HG03108 (cell line): ENCODE measurements at regions not wholly inside any gene's neighbourhood (a gene's known extent, or its start where the extent isn't known, plus 50 kb on each side); places are given as distances from the start of the nearest gene placed in this dataset.
"Not testable (repeated sequence)": the region's sequence is repeated elsewhere in the genome, so short reads cannot be mapped to it uniquely, and the experiment has no call there.

Experiments used
- ATAC-seq: cut with Tn5 transposase; IDR thresholded peaks from one replicate; pipeline ENCODE4 v1.9.1; 2021; ENCODE audit warnings: moderate library complexity; ENCODE audit not compliant: unreplicated experiment

DNA sequence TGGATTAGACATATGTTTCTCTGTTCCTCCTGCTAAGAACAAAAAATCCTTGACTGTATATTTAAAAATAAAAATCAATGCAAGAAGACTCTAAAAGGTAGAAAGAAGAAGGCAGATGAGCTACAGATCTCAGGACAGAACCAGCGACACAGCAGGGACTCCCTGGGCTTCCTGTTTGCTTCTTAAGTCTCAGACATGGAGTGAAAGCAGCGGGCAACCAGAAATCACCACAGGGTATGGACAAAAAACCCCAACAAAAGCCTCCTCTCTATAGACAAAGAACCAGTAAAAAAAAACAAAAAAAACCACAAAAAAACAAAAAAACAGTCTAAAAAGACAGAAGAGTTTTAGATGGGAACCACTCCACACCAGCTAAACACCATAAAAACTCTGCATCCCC, 971.0 kb upstream of the GYPC start:
- no peak for ATAC-seq

DNA sequence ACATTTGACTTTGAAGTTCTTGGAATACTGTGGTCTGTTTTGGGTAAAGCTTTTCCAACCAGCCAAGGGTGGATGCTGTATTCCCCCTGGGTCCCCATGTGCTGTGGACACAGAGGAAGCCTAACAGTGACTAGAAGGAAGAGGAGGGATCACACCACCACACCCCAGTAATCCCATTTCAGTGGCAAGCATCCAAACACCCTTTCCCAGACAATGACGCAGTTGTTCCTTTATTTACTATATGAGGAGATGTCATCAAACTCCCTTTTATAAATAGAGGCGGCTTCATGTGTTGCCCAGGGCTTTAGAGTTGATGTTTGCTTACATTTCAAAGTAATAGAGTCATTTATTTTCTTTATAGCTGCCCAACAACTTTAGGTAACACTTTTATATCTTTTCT, 959.4 kb upstream of the GYPC start:
- ATAC-seq = no peak

DNA sequence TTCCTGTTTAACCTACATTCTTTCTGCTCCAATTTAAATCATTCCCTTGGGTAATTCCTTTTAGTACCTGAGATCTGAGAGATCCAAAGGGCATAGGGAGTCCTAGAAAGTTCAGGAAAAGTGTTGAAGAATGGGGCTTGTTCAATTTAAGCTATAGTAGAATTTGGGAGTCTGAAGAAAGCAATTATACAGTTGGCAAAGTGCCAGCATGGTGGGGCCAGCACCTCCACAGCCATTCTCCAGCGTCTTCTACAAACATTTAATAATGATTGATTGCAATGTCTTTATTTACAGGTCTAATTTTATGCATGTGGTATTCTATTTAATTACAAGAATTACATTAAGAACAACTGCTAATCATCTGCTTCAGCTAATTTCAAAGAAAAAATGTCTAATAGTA, 957.7 kb upstream of the GYPC start:
- ATAC-seq = no peak

DNA sequence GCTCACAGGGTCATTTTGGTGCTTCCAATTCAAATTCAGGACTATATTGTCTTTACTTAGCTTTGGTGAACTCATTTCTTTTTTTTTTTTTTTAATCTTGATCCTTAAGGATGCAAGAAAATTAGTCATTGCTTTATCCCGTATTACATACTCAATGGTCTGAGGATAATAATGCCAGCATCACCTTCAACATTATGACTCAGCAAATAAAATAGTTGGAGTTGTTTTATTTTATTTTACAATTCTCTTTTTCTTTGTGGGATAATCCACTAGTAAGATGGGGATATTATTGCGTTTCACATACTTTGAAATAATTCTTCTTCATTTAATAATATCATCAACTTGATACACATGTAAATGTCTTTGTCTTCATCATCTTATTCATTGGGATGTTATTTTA, 954.9 kb upstream of the GYPC start:
- no peak for ATAC-seq

DNA sequence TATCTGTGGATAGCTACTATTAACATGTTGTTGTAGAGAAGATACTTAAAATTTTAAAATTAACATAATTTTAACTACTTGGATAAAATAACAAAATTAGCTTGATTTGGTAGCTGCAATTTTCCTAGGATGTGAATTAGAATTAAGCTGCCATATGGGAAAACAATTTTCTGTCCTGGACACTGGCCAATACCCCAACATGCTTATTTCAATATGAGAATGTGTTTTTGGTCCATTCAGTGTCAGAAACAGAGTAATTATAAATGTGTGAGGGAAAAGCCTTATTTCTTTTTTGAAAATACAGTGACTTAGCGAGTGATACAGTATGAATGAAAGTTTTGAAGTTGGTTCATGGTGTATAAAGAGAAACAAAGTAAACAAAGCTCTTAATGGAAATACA, 948.3 kb upstream of the GYPC start:
- no peak for ATAC-seq

DNA sequence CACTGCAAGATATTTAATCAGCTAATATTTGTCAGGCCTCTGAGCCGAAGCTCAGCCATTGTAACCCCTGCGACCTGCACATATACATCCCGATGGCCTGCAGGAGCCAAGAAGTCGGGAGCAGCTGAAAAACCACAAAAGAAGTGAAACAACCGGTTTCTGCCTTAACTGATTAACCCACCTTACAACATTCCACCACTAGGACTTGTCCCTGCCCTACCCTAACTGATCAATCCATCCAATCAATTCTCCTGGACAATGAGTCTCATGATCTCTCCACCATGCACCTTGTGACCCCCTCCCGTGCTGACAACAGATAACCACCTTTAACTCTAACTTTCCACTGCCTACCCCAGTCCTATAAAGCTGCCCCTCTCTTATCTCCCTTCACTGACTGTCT, 945.4 kb upstream of the GYPC start:
- no peak for ATAC-seq

DNA sequence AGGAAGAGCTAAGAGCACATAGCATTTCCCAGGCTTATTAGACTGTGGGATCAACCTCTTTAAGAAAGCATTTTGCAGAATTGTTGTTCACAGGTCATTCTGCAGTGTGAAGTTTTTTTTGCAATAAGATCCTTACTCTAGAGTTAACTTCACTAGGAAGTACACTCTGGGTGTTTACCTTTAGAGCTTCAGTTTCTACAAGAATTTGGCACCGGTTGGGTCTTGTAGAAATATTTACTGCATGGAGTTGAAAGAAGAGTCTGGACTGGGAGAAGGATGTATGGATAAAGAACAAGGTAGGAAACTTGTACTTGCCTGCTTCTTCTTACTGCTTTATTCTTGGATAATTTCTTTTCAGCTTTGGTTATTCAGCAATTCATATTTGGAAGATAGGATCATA, 944.9 kb upstream of the GYPC start:
- no peak for ATAC-seq

DNA sequence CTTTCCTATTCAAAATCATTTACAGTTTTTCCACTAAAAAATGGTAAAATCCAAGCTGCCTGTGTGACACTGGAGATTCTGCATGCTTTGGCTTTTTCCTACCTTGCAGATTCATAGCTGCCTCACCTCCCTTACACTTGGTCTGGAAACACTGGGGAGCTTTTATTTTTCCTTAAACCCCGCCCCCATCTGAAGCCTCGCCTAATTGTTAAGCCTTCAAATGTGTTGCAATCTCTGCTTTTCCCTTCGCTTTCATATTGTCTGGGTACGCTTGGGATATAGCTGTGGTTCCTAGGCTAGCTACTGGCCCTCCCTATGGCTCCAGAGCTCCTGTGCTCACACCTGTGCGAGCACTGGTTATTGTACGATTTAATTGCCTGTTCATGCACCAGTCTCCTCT, 942.4 kb upstream of the GYPC start:
- ATAC-seq = no peak

DNA sequence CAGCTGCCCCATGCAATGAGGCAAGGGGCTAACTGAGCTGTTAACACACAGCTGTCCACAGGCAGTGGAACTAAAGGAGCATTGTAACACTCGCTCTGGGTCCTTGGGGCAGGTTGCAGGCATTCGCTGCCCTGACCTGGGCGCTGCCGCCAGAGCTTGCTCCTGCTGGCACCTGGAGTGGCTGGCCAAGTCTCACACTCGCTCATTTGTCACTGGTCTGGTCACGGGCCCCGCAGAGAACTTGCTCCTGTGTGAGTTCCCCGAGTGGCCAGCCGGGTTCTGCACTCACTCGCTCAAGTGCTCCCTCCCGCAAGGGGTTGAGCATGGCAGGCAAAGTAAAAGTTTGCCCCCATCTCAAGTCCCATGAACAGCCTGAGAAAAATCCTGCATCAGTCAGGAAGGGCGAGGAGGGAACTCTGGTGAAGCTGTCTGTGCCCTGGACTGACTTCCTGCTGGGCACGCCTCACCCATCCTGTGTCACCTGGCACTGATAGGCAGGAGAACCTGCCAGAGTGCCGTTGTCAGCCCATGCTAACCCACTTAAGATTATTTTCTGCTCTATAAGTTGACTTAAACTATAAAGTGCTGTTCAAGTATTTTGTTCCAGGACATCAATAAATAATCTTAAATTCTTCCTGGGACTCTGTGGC, 934.8 kb upstream of the GYPC start:
- ATAC-seq = no peak

DNA sequence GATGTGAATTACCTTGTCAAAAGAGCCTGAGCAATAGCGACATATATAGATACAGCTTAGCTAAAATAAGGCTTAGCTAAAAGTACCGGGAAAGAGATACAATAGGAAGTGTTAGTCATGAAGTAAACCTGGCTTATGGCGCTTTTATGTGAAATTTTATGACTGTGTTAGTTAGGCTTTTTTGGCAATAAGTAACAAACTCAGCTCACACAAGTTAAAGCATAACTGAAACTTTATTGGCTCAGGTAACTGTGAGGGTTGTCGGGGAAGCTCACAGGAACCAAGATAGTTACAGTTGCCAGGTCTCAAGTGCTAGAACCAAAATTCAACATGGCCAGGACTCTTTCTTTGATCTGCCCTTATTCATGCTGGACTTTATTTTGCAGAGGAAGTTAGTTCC, 925.0 kb upstream of the GYPC start:
- ATAC-seq = no peak

DNA sequence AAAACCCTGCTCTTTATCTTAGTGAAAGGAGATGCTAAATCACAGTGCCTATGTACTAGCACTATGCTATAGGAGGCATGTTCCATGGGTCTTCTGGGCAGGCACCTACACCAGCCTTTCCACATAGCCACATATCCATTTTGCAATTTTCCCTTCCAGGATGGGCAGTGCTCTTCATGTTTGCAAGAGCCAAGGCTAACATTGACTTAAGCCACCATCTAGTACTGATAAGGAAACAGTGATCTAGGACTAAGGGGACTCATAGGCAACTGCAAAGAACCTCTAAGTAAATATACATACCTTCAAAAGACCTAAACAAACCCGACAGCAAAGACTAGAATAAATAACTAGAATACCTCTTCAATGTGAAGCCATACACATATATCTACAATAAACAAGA, 919.7 kb upstream of the GYPC start:
- no peak for ATAC-seq

DNA sequence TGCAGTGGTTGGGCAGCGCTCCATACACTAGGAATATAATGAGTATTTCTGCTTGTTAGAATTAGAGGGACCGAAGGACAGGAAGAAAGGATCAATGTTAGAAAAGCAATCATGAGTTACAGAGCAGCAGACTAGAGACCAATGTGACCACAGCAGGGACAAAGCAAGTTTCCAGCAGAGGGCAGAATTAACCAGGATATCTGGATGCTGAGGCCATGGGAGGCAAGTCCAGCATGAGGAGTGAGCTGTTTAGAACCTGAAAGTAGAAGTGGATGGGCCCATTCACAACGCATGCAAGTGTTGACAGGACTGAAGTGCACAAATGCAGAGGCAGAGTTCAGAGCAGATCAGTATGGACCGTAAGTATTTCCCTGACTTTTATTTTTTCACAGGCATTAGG, 910.4 kb upstream of the GYPC start:
- ATAC-seq = no peak

DNA sequence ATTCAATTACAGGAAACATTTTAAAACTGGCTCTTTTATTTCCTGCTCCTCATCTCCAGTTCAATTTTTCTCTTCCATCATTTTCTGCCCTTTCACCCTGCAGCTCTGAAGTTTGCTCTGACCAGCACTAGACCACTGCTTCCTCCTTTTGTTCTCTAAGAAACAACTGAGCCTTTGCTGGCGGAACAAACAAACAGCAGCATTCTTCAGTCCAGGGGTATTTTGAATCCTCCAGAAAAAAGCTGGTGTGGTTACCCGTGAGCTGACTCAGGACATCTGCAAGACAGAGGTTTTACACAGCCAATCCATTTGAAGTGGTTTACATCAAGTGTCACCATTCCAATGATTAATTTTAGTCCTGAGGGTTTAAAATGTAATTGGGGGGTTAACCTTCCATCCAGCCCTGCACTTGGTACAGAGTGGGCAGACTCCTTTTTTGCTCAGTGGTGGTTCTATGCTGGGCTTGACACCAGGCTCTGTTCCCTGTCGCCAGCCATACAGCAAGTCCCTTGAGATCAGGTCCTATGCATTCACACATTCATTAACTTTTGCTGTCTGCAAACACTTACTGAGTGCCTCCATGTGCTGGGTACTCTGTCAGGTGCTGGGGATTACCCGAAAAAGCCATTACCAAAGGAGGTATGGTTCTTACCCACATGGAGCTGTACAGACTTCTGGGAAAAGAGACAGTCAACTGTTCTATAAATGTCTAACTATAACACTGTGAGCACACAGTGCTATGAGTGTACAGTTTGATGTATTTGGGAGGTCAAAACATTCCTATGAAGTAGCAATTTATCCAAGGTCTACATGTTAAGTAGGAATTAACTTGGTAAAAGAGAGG, 909.4 kb upstream of the GYPC start:
- ATAC-seq = no peak

DNA sequence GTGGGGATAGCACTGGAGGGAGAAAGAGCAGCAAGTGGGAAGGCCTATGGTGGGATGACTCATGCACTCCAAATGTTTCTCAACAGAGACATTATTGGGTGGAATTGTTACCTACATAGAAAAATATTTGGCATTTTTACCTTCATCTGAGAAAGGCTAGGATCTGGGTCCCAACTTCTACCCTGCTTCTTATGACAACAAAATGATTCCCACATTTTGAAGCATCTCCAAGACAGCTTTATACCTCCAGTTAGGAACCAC, 908.9 kb upstream of the GYPC start:
- ATAC-seq = no peak

DNA sequence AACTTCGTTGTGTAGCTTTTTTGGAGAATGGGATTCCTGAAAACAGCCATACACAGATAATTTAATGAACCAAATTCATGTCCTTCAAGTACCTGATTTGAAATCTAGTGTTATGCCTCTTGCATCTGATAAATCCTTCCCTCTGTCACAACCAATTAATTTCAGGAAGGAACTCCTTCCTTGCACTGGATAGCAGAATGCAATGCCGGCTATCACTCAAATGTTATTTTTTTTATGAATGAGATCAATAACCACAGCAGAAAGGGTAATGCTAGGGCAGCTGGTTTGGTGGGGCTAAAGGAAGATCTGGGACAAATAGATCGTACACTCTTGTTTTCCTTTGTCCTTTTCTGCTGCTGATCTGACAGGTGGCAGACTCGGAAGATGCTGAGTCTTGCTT, 899.5 kb upstream of the GYPC start:
- no peak for ATAC-seq

DNA sequence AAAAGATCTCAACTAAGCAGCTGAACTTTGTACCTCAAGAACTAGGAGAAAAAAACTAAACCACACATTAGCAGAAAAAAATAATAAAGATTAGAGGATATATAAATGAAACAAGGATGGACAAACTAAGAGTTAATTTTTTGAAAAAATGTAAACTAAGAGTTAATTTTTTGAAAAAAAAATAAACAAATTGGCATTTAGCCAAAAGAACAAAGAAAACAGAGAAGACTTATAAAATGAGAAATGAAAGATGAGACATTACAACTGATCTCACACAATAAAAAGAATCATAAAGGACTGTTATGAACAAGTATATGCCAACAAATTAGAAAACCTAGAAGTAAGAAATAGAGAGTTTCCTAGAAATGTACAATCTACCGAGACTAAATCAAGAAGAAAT, 859.2 kb upstream of the GYPC start:
- ATAC-seq = no peak

DNA sequence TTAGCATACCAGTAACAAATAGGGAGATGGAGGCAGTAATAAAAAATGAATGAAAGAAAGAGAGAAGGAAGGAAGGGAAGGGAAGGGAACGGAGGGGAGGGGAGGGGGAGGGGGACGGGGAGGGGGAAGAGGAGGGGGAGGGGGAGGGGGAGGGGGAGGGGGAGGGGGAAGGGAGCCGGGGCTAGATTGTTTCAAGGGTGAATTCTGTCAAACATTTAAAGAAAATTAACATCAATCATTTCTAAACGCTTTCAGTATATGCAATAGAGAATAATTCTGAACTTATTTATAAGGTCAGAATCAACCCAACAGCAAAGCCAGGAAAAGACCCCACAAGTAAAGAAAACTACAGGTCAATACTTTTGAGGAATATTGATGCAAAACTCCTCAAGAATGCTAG, 858.8 kb upstream of the GYPC start:
- ATAC-seq = no peak

DNA sequence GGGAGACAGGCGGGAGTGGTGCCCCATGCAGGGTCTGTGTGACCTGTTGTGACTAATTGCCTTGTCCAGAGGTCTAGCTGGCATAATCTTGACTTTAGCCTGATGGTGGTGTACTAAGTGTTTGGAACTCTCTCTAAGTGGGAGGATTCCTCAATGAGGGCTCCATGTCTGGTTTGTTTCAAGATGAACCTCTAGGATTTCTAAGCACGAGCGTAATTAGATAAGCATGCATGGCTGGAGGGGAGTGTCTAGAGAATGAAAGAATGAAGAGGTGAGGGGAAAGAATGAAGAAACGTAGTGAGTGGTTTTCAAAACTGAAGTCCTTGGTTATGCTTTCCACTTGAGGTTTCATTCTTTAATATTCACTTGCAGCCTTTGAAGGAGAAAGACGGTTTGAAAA, 833.2 kb upstream of the GYPC start:
- no peak for ATAC-seq

DNA sequence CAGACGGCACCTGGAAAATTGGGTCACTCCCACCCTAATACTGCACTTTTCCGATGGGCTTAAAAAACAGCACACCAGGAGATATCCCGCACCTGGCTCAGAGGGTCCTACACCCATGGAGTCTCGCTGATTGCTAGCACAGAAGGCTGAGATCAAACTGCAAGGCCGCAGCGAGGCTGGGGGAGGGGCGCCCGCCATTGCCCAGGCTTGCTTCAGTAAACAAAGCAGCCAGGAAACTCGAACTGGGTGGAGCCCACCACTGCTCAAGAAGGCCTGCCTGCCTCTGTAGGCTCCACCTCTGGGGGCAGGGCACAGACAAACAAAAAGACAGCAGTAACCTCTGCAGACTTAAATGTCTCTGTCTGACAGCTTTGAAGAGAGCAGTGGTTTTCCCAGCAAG, 830.2 kb upstream of the GYPC start:
- not testable (repeated sequence) for ATAC-seq

DNA sequence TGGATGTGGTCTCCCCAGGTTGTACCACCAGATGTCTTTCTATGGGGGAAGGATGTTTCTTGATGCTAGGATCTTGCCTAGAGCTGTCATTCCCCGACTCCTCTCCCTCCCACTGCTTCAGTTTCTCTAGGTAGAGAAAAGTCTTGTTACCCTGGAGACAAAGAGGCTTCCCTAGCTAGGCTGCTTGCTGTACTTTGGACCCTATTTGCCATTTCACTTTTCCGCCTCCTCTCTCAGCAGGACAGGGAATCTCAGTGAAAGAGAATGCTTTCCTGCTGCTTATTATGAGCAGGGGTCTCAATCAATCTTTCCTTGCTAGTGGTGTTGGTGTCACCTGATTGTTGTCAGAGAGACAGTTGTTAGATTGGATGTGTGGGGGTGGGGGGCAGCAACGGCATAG, 818.8 kb upstream of the GYPC start:
- ATAC-seq = no peak

DNA sequence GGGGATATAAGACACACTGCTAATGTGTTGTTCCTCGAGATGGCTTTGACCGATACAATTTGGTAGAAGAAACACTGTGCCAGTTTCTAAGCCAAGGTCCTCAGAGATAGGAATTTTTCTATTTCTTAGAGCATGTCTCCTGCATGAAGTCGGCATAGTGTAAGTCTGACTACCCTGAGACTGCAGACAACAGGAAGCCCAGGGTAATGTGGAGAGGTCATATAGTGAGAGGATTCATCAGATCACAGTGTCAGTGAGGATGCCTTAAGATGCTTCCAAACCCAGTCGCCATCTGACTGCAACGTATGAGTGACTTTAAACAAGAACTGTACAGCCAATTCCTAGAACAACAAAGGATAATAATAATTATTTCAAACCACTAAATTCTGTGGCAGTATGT, 818.3 kb upstream of the GYPC start:
- ATAC-seq = no peak

DNA sequence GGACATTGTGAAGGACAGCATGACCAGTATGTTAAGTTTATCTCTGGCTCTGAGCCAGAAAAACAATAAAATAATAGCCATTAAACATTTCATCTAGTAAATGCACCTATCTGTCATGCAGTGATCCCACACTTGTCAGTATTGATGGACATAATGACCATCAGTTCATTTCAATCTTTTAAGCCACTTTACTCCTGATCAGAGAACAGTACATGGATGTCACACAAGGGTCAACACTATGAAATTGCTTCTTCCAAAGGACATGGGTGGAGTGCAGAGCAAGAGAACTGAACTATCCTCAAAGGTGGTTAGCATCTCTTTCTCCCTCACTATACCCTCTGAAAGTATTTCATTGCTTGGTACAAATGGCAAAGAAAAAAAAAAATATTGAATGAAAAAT, 816.0 kb upstream of the GYPC start:
- no peak for ATAC-seq

DNA sequence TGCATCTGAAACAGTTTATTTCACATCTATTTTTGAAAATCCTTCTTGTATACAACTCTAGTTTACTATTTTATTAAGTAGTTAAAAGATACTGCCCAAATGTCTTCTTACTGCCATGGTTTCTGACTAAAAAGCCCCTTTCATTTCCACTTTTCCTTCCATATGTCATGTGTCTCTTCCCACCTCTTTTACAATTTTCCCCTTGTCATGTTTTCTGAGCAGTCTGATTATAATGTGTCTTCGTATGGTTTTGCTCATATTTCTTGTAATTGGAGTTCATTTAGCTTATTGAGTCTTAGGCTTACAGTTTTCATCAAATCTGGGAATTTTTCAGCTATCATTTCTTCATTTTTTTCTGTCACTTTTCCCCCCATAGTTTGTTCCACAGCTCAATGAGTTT, 813.9 kb upstream of the GYPC start:
- ATAC-seq = no peak
